GM12878 (cell line): ENCODE measurements at regions not wholly inside any gene's neighbourhood (a gene's known extent, or its start where the extent isn't known, plus 50 kb on each side); places are given as distances from the start of the nearest gene placed in this dataset.

Source experiments
- ATAC-seq: fragments of 200-7000 bp; cut with Tn5 transposase; 3 replicates; pipeline ENCODE4 v1.9.1; 2020; ENCODE audit warnings: mild to moderate bottlenecking, moderate library complexity
- BruUV-seq: library from RNA; stranded (reverse); fragments of 400-500 nt; replicated peaks from 2 replicates; lab custom pipeline; 2021; lab: Mats Ljungman, UMichigan
- CTCF ChIA-PET: fragments of 300-600 bp; sonication (Branson Sonifier 250); formaldehyde crosslinking; extraction: SDS; loops from one replicate; lab custom pipeline; 2021; ENCODE audit warnings: inconsistent platforms; lab: Yijun Ruan, JAX
- POLR2A ChIA-PET: fragments of 350-600 bp; formaldehyde crosslinking; extraction: SDS; loops from one replicate; lab custom pipeline; 2021; ENCODE audit warnings: inconsistent platforms; lab: Charles Lee
- RAD21 ChIA-PET: fragments of 300-600 bp; sonication (Branson Sonifier 250); formaldehyde crosslinking; loops from one replicate; lab custom pipeline; 2023; ENCODE audit warnings: antibody characterized with exemption; ENCODE audit not compliant: unreplicated experiment; lab: Charles Lee
- SMC1A ChIA-PET: fragments of 300-600 bp; sonication (Branson Sonifier 250); formaldehyde crosslinking; loops from one replicate; lab custom pipeline; 2023; ENCODE audit not compliant: unreplicated experiment, uncharacterized antibody; lab: Charles Lee
- DNase-seq: peaks from one replicate; pipeline ENCODE4 v3.0.0-alpha.2; 2011; ENCODE audit warnings: low read depth, low spot score
- FAIRE-seq: peaks from 3 replicates; lab custom pipeline; 2011; peaks lifted over from hg19 to GRCh38; lab: Jason Lieb, UNC
- H2AFZ ChIP-seq: 2 replicates; pipeline ENCODE4 v1.6.0; 2011; ENCODE audit warnings: low read depth, low read length, control low read depth; ENCODE audit not compliant: control insufficient read depth
- H3K27ac ChIP-seq: 2 replicates; pipeline ENCODE4 v1.5.1; 2011; ENCODE audit warnings: control low read depth; ENCODE audit not compliant: control insufficient read depth, insufficient read depth
- H3K27me3 ChIP-seq, 2 experiments: replicated peaks in 1 of 2; 2 replicates each; pipeline versions ENCODE4 v1.6.0 to v1.6.1; 2011; ENCODE audit warnings: low read length in 1 of 2; ENCODE audit not compliant: control insufficient read depth in 2 of 2, insufficient read depth in 2 of 2
- H3K36me3 ChIP-seq, 2 experiments: 2 replicates each; pipeline ENCODE4 v1.5.1; 2011; ENCODE audit warnings: low read length in 1 of 2; ENCODE audit not compliant: control insufficient read depth in 2 of 2, insufficient read depth in 2 of 2
- H3K4me1 ChIP-seq: 2 replicates; pipeline ENCODE4 v1.6.1; 2011; ENCODE audit warnings: mild to moderate bottlenecking, low read length, moderate library complexity, mixed read lengths; ENCODE audit not compliant: control insufficient read depth, insufficient read depth
- H3K4me2 ChIP-seq: 2 replicates; pipeline ENCODE4 v1.6.0; 2011; ENCODE audit warnings: control low read depth; ENCODE audit not compliant: control insufficient read depth, insufficient read depth
- H3K4me3 ChIP-seq: fragments of 200-600 bp; sonication (generic); 2 replicates; pipeline ENCODE4 v1.5.1; 2016
- H3K79me2 ChIP-seq: 2 replicates; pipeline ENCODE4 v1.6.0; 2011; ENCODE audit warnings: low read length; ENCODE audit not compliant: control insufficient read depth, insufficient read depth
- H3K9ac ChIP-seq: 2 replicates; pipeline ENCODE4 v1.8.0; 2011; ENCODE audit warnings: low read length, control low read depth, mixed read lengths; ENCODE audit not compliant: control insufficient read depth, insufficient read depth
- H3K9me3 ChIP-seq: replicated peaks from 3 replicates; pipeline ENCODE4 v1.5.1; 2011; ENCODE audit warnings: mild to moderate bottlenecking, low read length; ENCODE audit not compliant: control insufficient read depth, insufficient read depth
- H4K20me1 ChIP-seq: 2 replicates; pipeline ENCODE4 v1.6.0; 2011; ENCODE audit not compliant: control insufficient read depth, insufficient read depth
- NR2C1 ChIP-seq: fragments of 450-650 bp; IDR thresholded peaks from 2 replicates; pipeline ENCODE4 v1.6.1; 2017; ENCODE audit warnings: antibody characterized with exemption, mild to moderate bottlenecking, moderate library complexity
- WGBS: methylation state at CpG from one replicate; pipeline ENCODE4 v1.1.6; 2016; ENCODE audit warnings: low lambda C conversion rate; ENCODE audit not compliant: insufficient replicate concordance, insufficient coverage; ENCODE audit errors: missing lambda C conversion rate; 5-methylcytosine and 5-hydroxymethylcytosine counted together
- in situ Hi-C: fragments of 300-500 bp; cut with MboI; formaldehyde crosslinking; loops from 9 replicates; pipeline ENCODE4 v1.14.3; 2018; ENCODE audit warnings: mixed read lengths
- intact Hi-C: fragments of 100-400 bp; cut with micrococcal nuclease; formaldehyde crosslinking; loops from one replicate; pipeline ENCODE4 v1.14.2; 2022; ENCODE audit not compliant: unreplicated experiment
- TF ChIP-seq, protein P1 (sequence below): fragments of 450-650 bp; IDR thresholded peaks from 2 replicates; pipeline ENCODE4 v1.6.1; 2017; ENCODE audit warnings: low read depth, mild to moderate bottlenecking, moderate library complexity
- TF ChIP-seq, protein P2 (sequence below): fragments of 150-350 bp; IDR thresholded peaks from 2 replicates; pipeline ENCODE4 v1.6.1; 2016; ENCODE audit warnings: low read depth, low read length

DNA sequence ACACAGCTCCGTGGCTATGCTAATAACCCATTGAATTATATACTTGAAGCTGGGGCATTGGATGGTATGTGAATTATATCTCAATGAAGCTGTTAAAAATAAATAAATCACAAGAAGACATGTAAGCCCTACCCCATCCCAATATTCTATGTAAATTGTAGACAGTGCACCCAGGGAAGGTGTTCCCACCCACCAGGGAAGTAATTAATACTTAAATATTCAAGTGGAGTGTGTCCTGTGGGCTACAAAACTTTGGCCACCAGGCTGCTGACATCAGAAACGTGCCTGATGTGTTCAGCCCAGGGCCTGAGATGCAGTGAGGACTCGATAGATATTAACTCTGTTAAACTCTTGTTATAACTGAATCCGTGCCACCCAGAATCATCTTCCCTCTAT, 240.4 kb upstream of the RREB1 start:
- no peak for DNase-seq
- SMC1A ChIA-PET: interaction anchor here (1.0 kb wide), 1 partner anchor 22 kb away, joined by 3 read pairs; no protein-coding TSS in a partner anchor
- TF ChIP-seq, protein P1, sequence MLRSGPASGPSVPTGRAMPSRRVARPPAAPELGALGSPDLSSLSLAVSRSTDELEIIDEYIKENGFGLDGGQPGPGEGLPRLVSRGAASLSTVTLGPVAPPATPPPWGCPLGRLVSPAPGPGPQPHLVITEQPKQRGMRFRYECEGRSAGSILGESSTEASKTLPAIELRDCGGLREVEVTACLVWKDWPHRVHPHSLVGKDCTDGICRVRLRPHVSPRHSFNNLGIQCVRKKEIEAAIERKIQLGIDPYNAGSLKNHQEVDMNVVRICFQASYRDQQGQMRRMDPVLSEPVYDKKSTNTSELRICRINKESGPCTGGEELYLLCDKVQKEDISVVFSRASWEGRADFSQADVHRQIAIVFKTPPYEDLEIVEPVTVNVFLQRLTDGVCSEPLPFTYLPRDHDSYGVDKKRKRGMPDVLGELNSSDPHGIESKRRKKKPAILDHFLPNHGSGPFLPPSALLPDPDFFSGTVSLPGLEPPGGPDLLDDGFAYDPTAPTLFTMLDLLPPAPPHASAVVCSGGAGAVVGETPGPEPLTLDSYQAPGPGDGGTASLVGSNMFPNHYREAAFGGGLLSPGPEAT: no peak
- TF ChIP-seq, protein P2, sequence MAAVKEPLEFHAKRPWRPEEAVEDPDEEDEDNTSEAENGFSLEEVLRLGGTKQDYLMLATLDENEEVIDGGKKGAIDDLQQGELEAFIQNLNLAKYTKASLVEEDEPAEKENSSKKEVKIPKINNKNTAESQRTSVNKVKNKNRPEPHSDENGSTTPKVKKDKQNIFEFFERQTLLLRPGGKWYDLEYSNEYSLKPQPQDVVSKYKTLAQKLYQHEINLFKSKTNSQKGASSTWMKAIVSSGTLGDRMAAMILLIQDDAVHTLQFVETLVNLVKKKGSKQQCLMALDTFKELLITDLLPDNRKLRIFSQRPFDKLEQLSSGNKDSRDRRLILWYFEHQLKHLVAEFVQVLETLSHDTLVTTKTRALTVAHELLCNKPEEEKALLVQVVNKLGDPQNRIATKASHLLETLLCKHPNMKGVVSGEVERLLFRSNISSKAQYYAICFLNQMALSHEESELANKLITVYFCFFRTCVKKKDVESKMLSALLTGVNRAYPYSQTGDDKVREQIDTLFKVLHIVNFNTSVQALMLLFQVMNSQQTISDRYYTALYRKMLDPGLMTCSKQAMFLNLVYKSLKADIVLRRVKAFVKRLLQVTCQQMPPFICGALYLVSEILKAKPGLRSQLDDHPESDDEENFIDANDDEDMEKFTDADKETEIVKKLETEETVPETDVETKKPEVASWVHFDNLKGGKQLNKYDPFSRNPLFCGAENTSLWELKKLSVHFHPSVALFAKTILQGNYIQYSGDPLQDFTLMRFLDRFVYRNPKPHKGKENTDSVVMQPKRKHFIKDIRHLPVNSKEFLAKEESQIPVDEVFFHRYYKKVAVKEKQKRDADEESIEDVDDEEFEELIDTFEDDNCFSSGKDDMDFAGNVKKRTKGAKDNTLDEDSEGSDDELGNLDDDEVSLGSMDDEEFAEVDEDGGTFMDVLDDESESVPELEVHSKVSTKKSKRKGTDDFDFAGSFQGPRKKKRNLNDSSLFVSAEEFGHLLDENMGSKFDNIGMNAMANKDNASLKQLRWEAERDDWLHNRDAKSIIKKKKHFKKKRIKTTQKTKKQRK: no peak
- no peak for TF ChIP-seq NR2C1
- TF ChIP-seq, all 136 proteins: peak for 0
- Histone ChIP-seq H3K27ac (no peak overlapping the region), H4K20me1 (no peaks in the 10 kb centered on the region), H3K36me3 (no peaks in the 10 kb centered on the region), H3K4me3 (no peak overlapping the region), H3K79me2 (no peaks in the 10 kb centered on the region), H2AFZ (no peak overlapping the region), H3K9ac (no peak overlapping the region), H3K4me2 (no peak overlapping the region), H3K27me3 (no peaks in the 10 kb centered on the region), H3K4me1 (no peaks in the 10 kb centered on the region), H3K9me3 (no peaks in the 10 kb centered on the region)
- POLR2A ChIA-PET: no interaction called here
- 26% methylated on average over 4 of the region's 4 CpGs for WGBS
- CTCF ChIA-PET: no interaction called here
- intact Hi-C loops: no loop called here
- ATAC-seq (no peak), FAIRE-seq (no peak)
- no TSS peak for BruUV-seq
- RAD21 ChIA-PET: no interaction called here
- in situ Hi-C loops: no loop called here
